ENCODE measurements at regions not wholly inside any gene's neighbourhood (a gene's known extent, or its start where the extent isn't known, plus 50 kb on each side); places are given as distances from the start of the nearest gene placed in this dataset.

GRCh38 chr11:37371346-37371970, 773.4 kb upstream of the RAG2 start:
- no peak overlapping the region for H3K4me3 Mint-ChIP-seq
- no peaks in the 10 kb centered on the region for H3K4me1 Mint-ChIP-seq
- DNase-seq = no peak
- H3K36me3 Mint-ChIP-seq (ENCODE audit: low read depth) = no peaks in the 10 kb centered on the region
- no peak for TF ChIP-seq CTCF (IDR thresholded peaks at IDR 0.05)
- peaks cover 4% of the 10 kb centered on the region for H3K9me3 Mint-ChIP-seq
- H3K27me3 Mint-ChIP-seq (ENCODE audit: low read depth, poor library complexity) = peaks cover 3% of the 10 kb centered on the region
- no peak overlapping the region for H3K27ac Mint-ChIP-seq

GRCh38 chr11:37370817-37371216, 772.8 kb upstream of the RAG2 start:
- H3K27me3 Mint-ChIP-seq (ENCODE audit: low read depth, poor library complexity) = peaks cover 3% of the 10 kb centered on the region
- no peak overlapping the region for H3K4me3 Mint-ChIP-seq
- no peaks in the 10 kb centered on the region for H3K36me3 Mint-ChIP-seq (ENCODE audit: low read depth)
- no peak for DNase-seq
- no peak overlapping the region for H3K27ac Mint-ChIP-seq
- no peaks in the 10 kb centered on the region for H3K4me1 Mint-ChIP-seq
- H3K9me3 Mint-ChIP-seq = no peaks in the 10 kb centered on the region
- TF ChIP-seq CTCF (IDR thresholded peaks at IDR 0.05) = no peak

- no peaks in the 10 kb centered on the region for H3K27me3 Mint-ChIP-seq (ENCODE audit: low read depth, poor library complexity)
- H3K27ac Mint-ChIP-seq = no peak overlapping the region
- TF ChIP-seq CTCF (IDR thresholded peaks at IDR 0.05) = no peak
- H3K9me3 Mint-ChIP-seq = peaks cover 14% of the 10 kb centered on the region
- H3K4me1 Mint-ChIP-seq = no peaks in the 10 kb centered on the region
- no peaks in the 10 kb centered on the region for H3K36me3 Mint-ChIP-seq (ENCODE audit: low read depth)
- no peak for DNase-seq
- H3K4me3 Mint-ChIP-seq = no peak overlapping the region
Measured at GRCh38 chr11:37364246-37364839, 766.3 kb upstream of the RAG2 start.

GRCh38 chr11:37353192-37353591, 755.2 kb upstream of the RAG2 start:
- no peak for DNase-seq
- Mint-ChIP-seq H3K4me1 (no peaks in the 10 kb centered on the region), H3K9me3 (no peaks in the 10 kb centered on the region), H3K27me3 (ENCODE audit: low read depth, poor library complexity) (peaks cover 3% of the 10 kb centered on the region), H3K27ac (no peak overlapping the region), H3K36me3 (ENCODE audit: low read depth) (no peaks in the 10 kb centered on the region), H3K4me3 (no peak overlapping the region)
- no peak for TF ChIP-seq CTCF (IDR thresholded peaks at IDR 0.05)

- Mint-ChIP-seq H3K36me3 (ENCODE audit: low read depth) (no peaks in the 10 kb centered on the region), H3K4me3 (no peak overlapping the region), H3K27me3 (ENCODE audit: low read depth, poor library complexity) (peaks cover 3% of the 10 kb centered on the region), H3K9me3 (no peaks in the 10 kb centered on the region), H3K27ac (no peak overlapping the region), H3K4me1 (no peaks in the 10 kb centered on the region)
- no peak for TF ChIP-seq CTCF (IDR thresholded peaks at IDR 0.05)
- no peak for DNase-seq
Measured at GRCh38 chr11:37352485-37352884, 754.4 kb upstream of the RAG2 start.

GRCh38 chr11:37343290-37343689, 745.3 kb upstream of the RAG2 start:
- no peaks in the 10 kb centered on the region for H3K36me3 Mint-ChIP-seq (ENCODE audit: low read depth)
- no peaks in the 10 kb centered on the region for H3K4me1 Mint-ChIP-seq
- TF ChIP-seq CTCF (IDR thresholded peaks at IDR 0.05) = no peak
- H3K4me3 Mint-ChIP-seq = no peak overlapping the region
- H3K27me3 Mint-ChIP-seq (ENCODE audit: low read depth, poor library complexity) = no peaks in the 10 kb centered on the region
- H3K27ac Mint-ChIP-seq = no peak overlapping the region
- DNase-seq = no peak
- no peaks in the 10 kb centered on the region for H3K9me3 Mint-ChIP-seq
